HG02623 (cell line): ENCODE measurements at regions not wholly inside any gene's neighbourhood (a gene's known extent, or its start where the extent isn't known, plus 50 kb on each side); places are given as distances from the start of the nearest gene placed in this dataset.
A peak's percentile ranks its signal among the peaks of the same experiment; 100 is the strongest.
"Not testable (repeated sequence)": the region's sequence is repeated elsewhere in the genome, so short reads cannot be mapped to it uniquely, and the experiment has no call there.

ENCODE experiments used
- ATAC-seq: cut with Tn5 transposase; IDR thresholded peaks from one replicate; pipeline ENCODE4 v1.9.1; 2021; ENCODE audit warnings: moderate library complexity; ENCODE audit not compliant: unreplicated experiment

- not testable (repeated sequence) for ATAC-seq
Measured at GRCh38 chrX:23458957-23459356, 124.3 kb downstream of the PTCHD1 start.

GRCh38 chrX:23465105-23465791, 130.6 kb downstream of the PTCHD1 start:
- no peak for ATAC-seq

- ATAC-seq, result no peak
Measured at GRCh38 chrX:23465985-23466384, 131.3 kb downstream of the PTCHD1 start.

GRCh38 chrX:23478056-23478455, 143.4 kb downstream of the PTCHD1 start:
- no peak for ATAC-seq

GRCh38 chrX:23478561-23478960, 143.9 kb downstream of the PTCHD1 start:
- no peak for ATAC-seq

- no peak for ATAC-seq
Measured at GRCh38 chrX:23482561-23482960, 147.9 kb downstream of the PTCHD1 start.

GRCh38 chrX:23483396-23483795, 148.7 kb downstream of the PTCHD1 start:
- no peak for ATAC-seq

- ATAC-seq, result peak; percentile 56
Measured at GRCh38 chrX:23493941-23494374, 159.3 kb downstream of the PTCHD1 start.

- ATAC-seq, result no peak
Measured at GRCh38 chrX:23494741-23495140, 160.1 kb downstream of the PTCHD1 start.

- ATAC-seq, result peak; percentile 41
Measured at GRCh38 chrX:23497919-23498318, 163.3 kb downstream of the PTCHD1 start.

GRCh38 chrX:23501974-23502373, 165.3 kb upstream of the PRDX4 start:
- no peak for ATAC-seq

GRCh38 chrX:23503835-23504539, 163.3 kb upstream of the PRDX4 start:
- ATAC-seq, result no peak

GRCh38 chrX:23504540-23504884, 162.8 kb upstream of the PRDX4 start:
- ATAC-seq, result no peak

- ATAC-seq, result no peak
Measured at GRCh38 chrX:23504895-23505294, 162.4 kb upstream of the PRDX4 start.

GRCh38 chrX:23505531-23506303, 161.6 kb upstream of the PRDX4 start:
- ATAC-seq, result no peak

- ATAC-seq, result no peak
Measured at GRCh38 chrX:23509256-23509655, 158.0 kb upstream of the PRDX4 start.

- ATAC-seq, result no peak
Measured at GRCh38 chrX:23511793-23512192, 155.5 kb upstream of the PRDX4 start.

- ATAC-seq, result no peak
Measured at GRCh38 chrX:23513121-23513520, 154.2 kb upstream of the PRDX4 start.

- ATAC-seq, result no peak
Measured at GRCh38 chrX:23514082-23514481, 153.2 kb upstream of the PRDX4 start.

- no peak for ATAC-seq
Measured at GRCh38 chrX:23515028-23515427, 152.3 kb upstream of the PRDX4 start.

GRCh38 chrX:23523026-23523657, 144.2 kb upstream of the PRDX4 start:
- not testable (repeated sequence) for ATAC-seq
